Ascending aorta (tissue), 2 donors: ENCODE measurements at regions not wholly inside any gene's neighbourhood (a gene's known extent, or its start where the extent isn't known, plus 50 kb on each side); places are given as distances from the start of the nearest gene placed in this dataset.
"Not testable (repeated sequence)": the region's sequence is repeated elsewhere in the genome, so short reads cannot be mapped to it uniquely, and the experiment has no call there.

Experiments
- DNase-seq, 2 donors: peaks; one replicate each; pipeline ENCODE4 v3.0.0-alpha.2; 2019; ENCODE audit warnings: low spot score in 2 of 2
- H3K27ac ChIP-seq, 2 donors: fragments of 200-600 bp; sonication (generic); one replicate each; pipeline ENCODE4 v1.5.1; 2016 to 2017; ENCODE audit warnings: mild to moderate bottlenecking in 1 of 2
- H3K27me3 ChIP-seq: fragments of 200-600 bp; sonication (generic); one replicate; pipeline ENCODE4 v1.5.1; 2017
- H3K36me3 ChIP-seq, 2 donors: fragments of 200-600 bp; sonication (generic); one replicate each; pipeline ENCODE4 v1.5.1; 2016
- H3K4me1 ChIP-seq, 2 donors: fragments of 200-600 bp; sonication (generic); one replicate each; pipeline ENCODE4 v1.5.1; 2016 to 2017; ENCODE audit warnings: mild to moderate bottlenecking in 1 of 2
- H3K4me3 ChIP-seq, 2 donors: fragments of 200-600 bp; sonication (generic); one replicate each; pipeline ENCODE4 v1.5.1; 2016 to 2017; ENCODE audit warnings: mild to moderate bottlenecking in 1 of 2
- H3K9me3 ChIP-seq, 2 donors: fragments of 200-600 bp; sonication (generic); one replicate each; pipeline ENCODE4 v1.5.1; 2016
- CTCF ChIP-seq, 3 experiments: fragments of 200-600 bp in 2 of 3; fragments of 450-650 bp in 1 of 3; sonication (generic) in 2 of 3; IDR thresholded peaks; one replicate each; pipeline ENCODE4 v1.5.1; 2016 to 2019; ENCODE audit warnings: antibody characterized with exemption in 3 of 3, mild to moderate bottlenecking in 1 of 3, moderate library complexity in 1 of 3
- intact Hi-C: fragments of 100-400 bp; cut with DNase I; formaldehyde crosslinking; loops from one replicate; pipeline ENCODE4 v1.15.1; 2023

GRCh38 chr1:169051171-169051570 lies 55.3 kb upstream of the ATP1B1 start:
- Histone ChIP-seq H3K4me3 (no peak overlapping the region), H3K9me3 (no peaks in the 10 kb centered on the region), H3K27ac (no peak overlapping the region), H3K4me1 (no peaks in the 10 kb centered on the region), H3K27me3 (no peaks in the 10 kb centered on the region), H3K36me3 (no peaks in the 10 kb centered on the region)
- intact Hi-C loops: no loop called here
- TF ChIP-seq CTCF (IDR thresholded peaks at IDR 0.05): no peak
- DNase-seq: no peak

GRCh38 chr1:169052171-169052570 lies 54.3 kb upstream of the ATP1B1 start:
- H3K4me1 ChIP-seq, H3K36me3 ChIP-seq, H3K27ac ChIP-seq, H3K4me3 ChIP-seq, intact Hi-C loops, DNase-seq, H3K9me3 ChIP-seq, H3K27me3 ChIP-seq: not testable (repeated sequence)

GRCh38 chr1:169052727-169053126 lies 53.8 kb upstream of the ATP1B1 start:
- intact Hi-C loops: no loop called here
- no peak for TF ChIP-seq CTCF (IDR thresholded peaks at IDR 0.05)
- Histone ChIP-seq H3K27me3 (no peaks in the 10 kb centered on the region), H3K27ac (no peak overlapping the region), H3K36me3 (no peaks in the 10 kb centered on the region), H3K4me3 (no peak overlapping the region), H3K4me1 (no peaks in the 10 kb centered on the region), H3K9me3 (no peaks in the 10 kb centered on the region)
- no peak for DNase-seq

- Histone ChIP-seq H3K9me3 (no peaks in the 10 kb centered on the region), H3K4me1 (no peaks in the 10 kb centered on the region), H3K36me3 (no peaks in the 10 kb centered on the region), H3K4me3 (no peak overlapping the region), H3K27ac (no peak overlapping the region), H3K27me3 (no peaks in the 10 kb centered on the region)
- no peak for DNase-seq
- no peak for TF ChIP-seq CTCF (IDR thresholded peaks at IDR 0.05)
- intact Hi-C loops: no loop called here
Observed at GRCh38 chr1:169053196-169053595, 53.3 kb upstream of the ATP1B1 start.
